OCI-LY3 (cell line): ENCODE measurements at regions not wholly inside any gene's neighbourhood (a gene's known extent, or its start where the extent isn't known, plus 50 kb on each side); places are given as distances from the start of the nearest gene placed in this dataset.

Experiments used
- EZH2phosphoT487 ChIP-seq: fragments of 200-600 bp; shearing (Covaris generic); IDR thresholded peaks from 2 replicates; pipeline ENCODE4 v1.6.1; 2018; ENCODE audit warnings: antibody characterized with exemption, mixed run types, low read depth
- TF ChIP-seq, protein P1 (sequence below): fragments of 200-600, 300-600 bp; sonication (generic); IDR thresholded peaks from 2 replicates; pipeline ENCODE4 v1.5.1; 2014; ENCODE audit warnings: antibody characterized with exemption, low read length, low read depth

GRCh38 chr7:156463280-156463679, 177.3 kb upstream of the RNF32 start:
- TF ChIP-seq, protein P1, sequence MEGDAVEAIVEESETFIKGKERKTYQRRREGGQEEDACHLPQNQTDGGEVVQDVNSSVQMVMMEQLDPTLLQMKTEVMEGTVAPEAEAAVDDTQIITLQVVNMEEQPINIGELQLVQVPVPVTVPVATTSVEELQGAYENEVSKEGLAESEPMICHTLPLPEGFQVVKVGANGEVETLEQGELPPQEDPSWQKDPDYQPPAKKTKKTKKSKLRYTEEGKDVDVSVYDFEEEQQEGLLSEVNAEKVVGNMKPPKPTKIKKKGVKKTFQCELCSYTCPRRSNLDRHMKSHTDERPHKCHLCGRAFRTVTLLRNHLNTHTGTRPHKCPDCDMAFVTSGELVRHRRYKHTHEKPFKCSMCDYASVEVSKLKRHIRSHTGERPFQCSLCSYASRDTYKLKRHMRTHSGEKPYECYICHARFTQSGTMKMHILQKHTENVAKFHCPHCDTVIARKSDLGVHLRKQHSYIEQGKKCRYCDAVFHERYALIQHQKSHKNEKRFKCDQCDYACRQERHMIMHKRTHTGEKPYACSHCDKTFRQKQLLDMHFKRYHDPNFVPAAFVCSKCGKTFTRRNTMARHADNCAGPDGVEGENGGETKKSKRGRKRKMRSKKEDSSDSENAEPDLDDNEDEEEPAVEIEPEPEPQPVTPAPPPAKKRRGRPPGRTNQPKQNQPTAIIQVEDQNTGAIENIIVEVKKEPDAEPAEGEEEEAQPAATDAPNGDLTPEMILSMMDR, result no peak
- TF ChIP-seq EZH2phosphoT487, result no peak
